C1 segment of cervical spinal cord (tissue), 14 donors: ENCODE measurements at regions not wholly inside any gene's neighbourhood (a gene's known extent, or its start where the extent isn't known, plus 50 kb on each side); places are given as distances from the start of the nearest gene placed in this dataset.

Source experiments
- DNase-seq, 14 donors: peaks; one replicate each; lab custom pipeline; 2025; lab: John Stamatoyannopoulos, UW

GRCh38 chr2:147506889-147507288 lies 337.9 kb upstream of the ACVR2A start:
- no peak for DNase-seq

GRCh38 chr2:147502711-147503290 lies 342.0 kb upstream of the ACVR2A start:
- no peak for DNase-seq

- no peak for DNase-seq
These were observed 342.9 kb upstream of the ACVR2A start for GRCh38 chr2:147501968-147502367.

GRCh38 chr2:147500819-147501395 lies 343.9 kb upstream of the ACVR2A start:
- DNase-seq: no peak

GRCh38 chr2:147500229-147500628 lies 344.6 kb upstream of the ACVR2A start:
- no peak for DNase-seq

GRCh38 chr2:147499785-147500184 lies 345.0 kb upstream of the ACVR2A start:
- DNase-seq: no peak

GRCh38 chr2:147495734-147496133 lies 349.1 kb upstream of the ACVR2A start:
- DNase-seq: no peak

GRCh38 chr2:147492471-147492870 lies 352.4 kb upstream of the ACVR2A start:
- DNase-seq: no peak

- DNase-seq: no peak
These were observed 353.3 kb upstream of the ACVR2A start for GRCh38 chr2:147491506-147491905.

GRCh38 chr2:147490401-147491261 lies 354.2 kb upstream of the ACVR2A start:
- no peak for DNase-seq

- DNase-seq: no peak
These were observed 356.4 kb upstream of the ACVR2A start for GRCh38 chr2:147488472-147488871.

GRCh38 chr2:147487978-147488289 lies 356.9 kb upstream of the ACVR2A start:
- DNase-seq: no peak

GRCh38 chr2:147487286-147487977 lies 357.4 kb upstream of the ACVR2A start:
- no peak for DNase-seq

GRCh38 chr2:147485210-147485851 lies 359.5 kb upstream of the ACVR2A start:
- DNase-seq: no peak

- no peak for DNase-seq
These were observed 360.9 kb upstream of the ACVR2A start for GRCh38 chr2:147483911-147484310.

- no peak for DNase-seq
These were observed 361.7 kb upstream of the ACVR2A start for GRCh38 chr2:147482916-147483669.

- DNase-seq: no peak
These were observed 362.5 kb upstream of the ACVR2A start for GRCh38 chr2:147482111-147482895.

GRCh38 chr2:147479358-147479757 lies 365.5 kb upstream of the ACVR2A start:
- DNase-seq: no peak

- DNase-seq: no peak
These were observed 371.8 kb upstream of the ACVR2A start for GRCh38 chr2:147473075-147473474.

- DNase-seq: no peak
These were observed 373.7 kb upstream of the ACVR2A start for GRCh38 chr2:147471126-147471525.
